SK-N-MC (cell line): ENCODE measurements at regions not wholly inside any gene's neighbourhood (a gene's known extent, or its start where the extent isn't known, plus 50 kb on each side); places are given as distances from the start of the nearest gene placed in this dataset.

ENCODE experiments used
- EZH2 ChIP-seq: fragments of 200-600 bp; sonication (generic); IDR thresholded peaks from one replicate; pipeline ENCODE4 v1.6.1; 2017; ENCODE audit warnings: antibody characterized with exemption
- POLR2AphosphoS5 ChIP-seq: IDR thresholded peaks from 2 replicates; pipeline ENCODE4 v1.6.1; 2012; ENCODE audit warnings: mild to moderate bottlenecking, low read depth, low read length, borderline replicate concordance

DNA sequence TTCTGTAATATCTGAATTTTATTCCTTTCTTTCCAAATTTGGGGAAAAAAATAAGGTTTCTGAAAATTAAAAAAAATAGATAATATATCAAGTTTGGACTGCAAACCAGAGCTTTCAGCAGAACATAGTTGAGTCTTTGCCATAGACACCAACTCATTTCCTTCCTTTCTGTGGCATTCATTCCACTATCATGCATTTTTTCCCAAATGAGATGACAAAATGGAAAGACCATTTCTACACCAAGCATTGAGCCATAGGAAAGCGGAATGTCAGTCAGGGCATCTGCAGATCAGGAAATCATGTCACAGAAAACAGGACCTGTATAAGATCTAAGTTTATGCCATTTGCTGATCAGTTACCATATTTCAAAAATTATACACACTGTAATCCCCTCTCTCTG, 333.3 kb upstream of the THBS1 start:
- TF ChIP-seq POLR2AphosphoS5 (no peak), EZH2 (no peak)
